GM23338 (cell line): ENCODE measurements at regions not wholly inside any gene's neighbourhood (a gene's known extent, or its start where the extent isn't known, plus 50 kb on each side); places are given as distances from the start of the nearest gene placed in this dataset.

Experiments
- POLR2AphosphoS5 ChIP-seq: IDR thresholded peaks from 2 replicates; pipeline ENCODE4 v1.6.1; 2016; ENCODE audit warnings: antibody characterized with exemption, low read depth
- ZNF331 ChIP-seq: fragments of 250-450 bp; sonication (Bioruptor Pico); IDR thresholded peaks from 2 replicates; pipeline ENCODE4 v1.5.0; 2020; ENCODE audit warnings: low read depth, mild to moderate bottlenecking, moderate library complexity
- TF ChIP-seq, protein P1 (sequence below): IDR thresholded peaks from one replicate; pipeline ENCODE4 v1.6.1; 2018; ENCODE audit warnings: antibody characterized with exemption; ENCODE audit not compliant: unreplicated experiment
- TF ChIP-seq, protein P2 (sequence below), 2 experiments: fragments of 200-600 bp in 1 of 2; sonication (generic) in 1 of 2; conservative IDR thresholded peaks; 2 replicates each; pipeline versions ENCODE4 v1.5.1 to v1.6.1; 2016 to 2017; ENCODE audit warnings: antibody characterized with exemption in 2 of 2, low read depth in 2 of 2, mild to moderate bottlenecking in 2 of 2, moderate library complexity in 1 of 2

DNA sequence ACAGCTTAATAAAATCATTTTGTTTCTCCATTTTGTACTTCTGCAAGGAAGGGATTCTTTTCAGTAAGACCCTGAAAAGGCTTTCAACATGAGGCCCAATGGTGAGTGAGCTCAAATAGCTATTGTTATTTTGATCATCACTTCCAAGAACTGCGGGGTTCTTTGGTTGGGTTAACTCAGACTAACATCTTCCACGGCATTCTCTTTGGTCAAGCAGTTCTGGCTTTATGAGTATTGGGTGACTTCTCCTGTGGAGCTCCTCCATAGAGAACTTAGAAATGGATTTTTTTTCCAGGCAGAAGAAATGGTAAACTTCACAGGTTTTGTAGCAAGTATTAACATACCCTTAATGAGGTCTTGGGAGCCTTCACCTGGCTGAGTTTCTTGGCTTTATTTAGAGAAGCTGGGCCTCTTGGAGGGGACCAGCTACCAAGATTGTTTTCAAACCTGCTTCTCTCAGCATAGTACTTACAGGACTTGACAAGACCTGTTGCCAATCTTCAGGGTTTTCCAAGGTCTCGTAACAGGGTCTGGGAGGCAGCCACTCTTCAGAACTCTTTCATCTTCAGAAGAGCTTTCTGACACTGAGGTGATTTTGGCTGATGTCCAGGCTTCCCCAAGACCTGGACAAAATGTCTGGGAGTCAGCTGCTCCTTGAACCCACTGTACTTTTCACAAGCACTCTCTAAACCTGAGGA is 353.2 kb upstream of the ETAA1 start:
- TF ChIP-seq, protein P1, sequence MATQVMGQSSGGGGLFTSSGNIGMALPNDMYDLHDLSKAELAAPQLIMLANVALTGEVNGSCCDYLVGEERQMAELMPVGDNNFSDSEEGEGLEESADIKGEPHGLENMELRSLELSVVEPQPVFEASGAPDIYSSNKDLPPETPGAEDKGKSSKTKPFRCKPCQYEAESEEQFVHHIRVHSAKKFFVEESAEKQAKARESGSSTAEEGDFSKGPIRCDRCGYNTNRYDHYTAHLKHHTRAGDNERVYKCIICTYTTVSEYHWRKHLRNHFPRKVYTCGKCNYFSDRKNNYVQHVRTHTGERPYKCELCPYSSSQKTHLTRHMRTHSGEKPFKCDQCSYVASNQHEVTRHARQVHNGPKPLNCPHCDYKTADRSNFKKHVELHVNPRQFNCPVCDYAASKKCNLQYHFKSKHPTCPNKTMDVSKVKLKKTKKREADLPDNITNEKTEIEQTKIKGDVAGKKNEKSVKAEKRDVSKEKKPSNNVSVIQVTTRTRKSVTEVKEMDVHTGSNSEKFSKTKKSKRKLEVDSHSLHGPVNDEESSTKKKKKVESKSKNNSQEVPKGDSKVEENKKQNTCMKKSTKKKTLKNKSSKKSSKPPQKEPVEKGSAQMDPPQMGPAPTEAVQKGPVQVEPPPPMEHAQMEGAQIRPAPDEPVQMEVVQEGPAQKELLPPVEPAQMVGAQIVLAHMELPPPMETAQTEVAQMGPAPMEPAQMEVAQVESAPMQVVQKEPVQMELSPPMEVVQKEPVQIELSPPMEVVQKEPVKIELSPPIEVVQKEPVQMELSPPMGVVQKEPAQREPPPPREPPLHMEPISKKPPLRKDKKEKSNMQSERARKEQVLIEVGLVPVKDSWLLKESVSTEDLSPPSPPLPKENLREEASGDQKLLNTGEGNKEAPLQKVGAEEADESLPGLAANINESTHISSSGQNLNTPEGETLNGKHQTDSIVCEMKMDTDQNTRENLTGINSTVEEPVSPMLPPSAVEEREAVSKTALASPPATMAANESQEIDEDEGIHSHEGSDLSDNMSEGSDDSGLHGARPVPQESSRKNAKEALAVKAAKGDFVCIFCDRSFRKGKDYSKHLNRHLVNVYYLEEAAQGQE, result no peak
- TF ChIP-seq POLR2AphosphoS5 (no peak), ZNF331 (no peak)
- TF ChIP-seq, protein P2, sequence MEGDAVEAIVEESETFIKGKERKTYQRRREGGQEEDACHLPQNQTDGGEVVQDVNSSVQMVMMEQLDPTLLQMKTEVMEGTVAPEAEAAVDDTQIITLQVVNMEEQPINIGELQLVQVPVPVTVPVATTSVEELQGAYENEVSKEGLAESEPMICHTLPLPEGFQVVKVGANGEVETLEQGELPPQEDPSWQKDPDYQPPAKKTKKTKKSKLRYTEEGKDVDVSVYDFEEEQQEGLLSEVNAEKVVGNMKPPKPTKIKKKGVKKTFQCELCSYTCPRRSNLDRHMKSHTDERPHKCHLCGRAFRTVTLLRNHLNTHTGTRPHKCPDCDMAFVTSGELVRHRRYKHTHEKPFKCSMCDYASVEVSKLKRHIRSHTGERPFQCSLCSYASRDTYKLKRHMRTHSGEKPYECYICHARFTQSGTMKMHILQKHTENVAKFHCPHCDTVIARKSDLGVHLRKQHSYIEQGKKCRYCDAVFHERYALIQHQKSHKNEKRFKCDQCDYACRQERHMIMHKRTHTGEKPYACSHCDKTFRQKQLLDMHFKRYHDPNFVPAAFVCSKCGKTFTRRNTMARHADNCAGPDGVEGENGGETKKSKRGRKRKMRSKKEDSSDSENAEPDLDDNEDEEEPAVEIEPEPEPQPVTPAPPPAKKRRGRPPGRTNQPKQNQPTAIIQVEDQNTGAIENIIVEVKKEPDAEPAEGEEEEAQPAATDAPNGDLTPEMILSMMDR (conservative IDR thresholded peaks at IDR 0.05; ENCODE audit: low read depth in 2 of 2), result no peak
